GM18519 (cell line): ENCODE measurements at regions not wholly inside any gene's neighbourhood (a gene's known extent, or its start where the extent isn't known, plus 50 kb on each side); places are given as distances from the start of the nearest gene placed in this dataset.
"Not testable (repeated sequence)": the region's sequence is repeated elsewhere in the genome, so short reads cannot be mapped to it uniquely, and the experiment has no call there.

ENCODE experiments used
- ATAC-seq: cut with Tn5 transposase; IDR thresholded peaks from one replicate; pipeline ENCODE4 v1.9.1; 2021; ENCODE audit warnings: mild to moderate bottlenecking, moderate library complexity; ENCODE audit not compliant: unreplicated experiment, low FRiP score

DNA sequence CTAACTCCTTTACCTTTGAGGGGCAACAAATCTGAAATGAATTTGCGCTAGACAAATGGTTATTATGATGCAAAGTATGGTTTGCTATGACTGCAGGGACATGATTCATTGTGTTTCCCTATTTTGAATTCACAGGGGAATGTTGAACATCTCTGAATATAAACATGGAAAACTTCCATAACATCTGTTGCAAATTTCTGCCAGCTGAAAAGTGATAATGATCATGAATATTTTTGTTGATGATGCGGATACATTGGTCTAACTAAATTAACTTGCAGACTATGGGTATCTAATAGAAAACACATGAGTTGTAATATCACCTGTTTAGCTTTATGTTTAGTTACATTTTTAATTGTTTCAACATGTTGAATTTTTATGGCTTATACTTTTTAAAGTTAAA lies 1325.5 kb downstream of the REEP3 start:
- no peak for ATAC-seq

DNA sequence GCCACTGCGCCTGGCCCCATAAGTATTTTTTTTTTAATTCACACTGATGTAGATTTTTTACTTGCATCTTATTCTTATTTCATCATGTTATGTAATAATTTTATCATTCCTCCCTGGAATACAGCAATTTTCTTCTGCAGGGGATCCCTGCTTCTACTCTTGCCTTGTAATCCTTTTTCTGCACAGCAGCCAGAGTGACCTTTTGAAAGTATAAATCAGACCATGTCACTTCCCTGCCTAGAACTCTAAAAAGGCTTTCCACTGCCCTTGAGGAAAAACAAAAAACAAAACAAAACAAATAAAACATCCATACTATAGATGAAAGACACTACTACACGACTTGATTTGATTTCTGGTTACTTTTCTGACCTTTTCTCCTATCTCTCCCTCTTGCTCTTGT lies 1334.7 kb downstream of the REEP3 start:
- ATAC-seq, result no peak

DNA sequence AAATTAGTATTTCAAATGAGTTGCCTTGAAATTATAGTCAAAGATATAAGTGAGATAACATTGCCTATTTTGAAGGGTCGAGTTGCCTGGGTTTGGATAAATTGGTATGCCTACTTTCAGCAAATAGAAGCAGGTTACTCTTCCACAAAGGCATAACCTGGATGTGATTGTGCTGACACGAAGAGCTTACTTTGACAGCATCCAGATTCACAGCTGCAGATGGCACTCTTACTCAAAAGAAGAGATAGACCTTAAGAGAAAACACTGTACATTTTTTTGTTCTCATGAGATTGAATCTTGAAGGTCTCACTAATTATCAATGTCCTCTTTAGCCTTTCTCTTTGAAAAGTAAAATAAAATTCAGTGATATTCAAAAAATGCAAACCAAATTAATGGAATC lies 1338.7 kb downstream of the REEP3 start:
- ATAC-seq, result no peak

DNA sequence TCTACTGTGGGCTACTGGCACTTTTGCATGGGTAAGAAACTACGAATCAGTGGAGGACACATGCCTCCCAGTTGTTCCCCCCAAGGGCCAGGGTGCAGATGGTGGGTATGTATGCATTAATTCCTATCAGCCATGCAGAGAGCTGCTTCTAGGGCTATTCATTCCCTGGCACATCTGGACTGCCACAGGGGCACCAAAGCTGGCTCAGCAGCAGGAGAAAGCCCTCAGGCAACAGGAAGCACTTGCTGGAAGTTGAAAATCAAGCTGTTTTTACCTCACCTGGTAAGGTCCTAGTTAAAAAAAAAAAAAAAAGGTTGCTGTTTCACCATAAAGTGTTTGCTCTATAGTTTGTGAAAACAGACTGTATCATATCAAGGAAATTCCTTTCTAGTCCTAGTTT lies 1342.6 kb downstream of the REEP3 start:
- ATAC-seq, result no peak

DNA sequence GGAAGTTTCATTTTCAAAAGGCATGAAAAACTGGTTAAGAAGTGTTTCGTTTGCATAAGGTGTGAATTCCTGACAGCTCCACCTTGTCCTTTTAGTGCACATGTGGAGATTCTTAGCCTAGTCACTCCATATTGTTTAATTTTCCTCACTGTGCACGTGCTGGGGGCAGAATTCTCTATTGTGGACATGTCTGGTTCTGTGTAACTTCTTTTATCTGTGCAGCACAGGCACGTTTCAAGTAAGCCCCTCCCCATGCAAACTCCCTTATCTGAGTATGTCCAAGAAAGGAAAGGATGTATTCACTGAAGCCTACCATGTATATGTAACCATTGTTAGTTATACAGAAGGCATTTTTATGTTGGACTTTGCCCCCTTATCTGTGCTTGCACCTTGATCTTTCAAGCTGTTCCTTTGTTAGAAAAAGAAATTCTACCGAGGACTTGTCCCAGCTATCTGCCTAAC lies 1346.3 kb downstream of the REEP3 start:
- ATAC-seq, result no peak

DNA sequence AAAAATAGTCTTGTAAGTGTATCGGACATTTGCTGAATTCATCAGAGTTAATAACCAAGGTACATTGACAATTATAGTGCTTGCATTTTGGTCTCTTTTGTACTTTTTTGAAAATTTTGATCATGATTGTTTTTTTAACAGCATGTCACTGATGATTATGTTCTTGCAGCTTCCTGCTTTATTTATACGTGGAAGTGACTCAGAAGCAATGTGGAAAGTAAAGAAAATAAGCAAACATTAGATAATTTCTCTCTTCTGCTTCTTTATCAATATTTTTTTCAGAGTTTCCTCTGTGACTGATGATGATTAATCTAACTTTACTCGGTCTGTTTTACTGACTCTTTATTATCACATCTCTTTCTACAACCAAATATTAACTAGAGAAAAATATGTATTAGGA lies 1351.9 kb downstream of the REEP3 start:
- ATAC-seq, result no peak

DNA sequence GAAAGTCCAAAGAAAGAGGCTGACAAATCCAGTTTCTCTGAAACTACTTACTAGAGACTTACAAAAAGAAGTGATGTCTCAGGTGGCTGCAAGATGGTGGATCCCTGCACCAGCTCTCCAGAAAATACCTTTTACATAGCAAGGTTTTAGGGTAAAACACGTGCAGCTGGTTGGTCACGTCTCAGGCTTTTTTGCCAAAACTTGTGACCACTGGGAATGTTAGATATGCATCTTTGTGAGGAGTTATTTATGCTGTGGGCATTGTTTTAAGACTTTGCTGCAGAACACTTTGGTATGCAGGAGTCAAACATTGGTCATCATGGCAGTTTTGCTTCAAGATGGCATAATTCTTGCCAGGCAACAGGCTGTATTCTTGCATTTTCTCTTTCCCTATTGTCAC lies 1352.8 kb downstream of the REEP3 start:
- no peak for ATAC-seq

DNA sequence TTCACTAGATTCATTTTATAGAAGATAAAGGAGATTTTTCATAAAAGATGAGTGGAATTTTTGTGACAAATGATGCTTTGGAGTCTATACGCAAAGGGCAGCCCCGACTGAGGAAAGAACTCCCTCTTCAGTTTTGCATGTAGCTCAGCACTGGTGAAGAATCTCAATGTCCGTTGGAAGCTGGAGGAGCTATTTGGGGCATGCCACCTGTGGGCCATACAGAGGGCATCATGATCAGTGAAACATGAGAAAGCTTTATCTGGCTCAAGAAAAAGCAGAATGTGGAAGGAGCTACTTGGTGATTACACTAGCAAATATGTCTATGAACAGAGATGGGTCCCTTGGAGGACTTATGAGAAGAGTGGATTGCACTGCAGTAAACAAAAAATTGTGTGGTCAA lies 1359.3 kb downstream of the REEP3 start:
- no peak for ATAC-seq

DNA sequence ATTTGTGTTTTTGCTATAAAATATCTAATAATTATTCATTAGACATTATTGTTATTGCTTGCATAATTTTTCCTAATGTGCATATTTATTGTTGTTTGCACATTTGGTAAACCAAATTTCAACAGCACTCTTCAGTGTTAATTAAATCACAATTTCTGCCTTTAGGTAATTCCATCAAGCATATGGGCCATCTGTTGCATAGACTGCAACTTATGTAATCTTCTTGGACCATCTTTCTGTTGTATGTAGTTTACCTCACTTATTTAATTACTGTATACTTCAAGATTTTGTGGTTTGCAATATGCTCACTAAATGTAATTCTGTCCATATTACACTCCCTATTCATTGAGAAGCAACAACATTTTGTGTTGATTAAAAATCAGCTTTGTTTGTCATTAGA lies 1360.1 kb downstream of the REEP3 start:
- ATAC-seq, result no peak

DNA sequence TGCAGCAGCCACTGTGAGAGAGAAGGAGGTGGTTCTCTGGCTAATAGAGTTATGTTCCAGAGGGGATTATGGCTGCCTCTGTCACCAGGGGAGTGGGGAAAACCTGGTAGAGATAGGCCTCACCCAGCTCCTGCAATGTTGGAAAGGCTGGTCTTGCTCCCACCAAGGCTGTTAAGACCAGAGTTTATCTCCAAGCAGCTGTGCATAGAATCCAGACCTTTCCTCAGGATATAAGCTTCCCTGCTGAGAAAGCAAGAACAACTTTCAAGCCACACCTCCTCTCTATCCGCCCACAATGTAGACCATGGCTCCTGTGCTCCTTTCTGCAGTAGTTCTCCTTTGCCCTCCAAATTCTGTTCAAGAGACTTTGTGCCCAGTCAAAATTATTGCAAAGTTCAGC lies 1375.4 kb downstream of the REEP3 start:
- no peak for ATAC-seq

DNA sequence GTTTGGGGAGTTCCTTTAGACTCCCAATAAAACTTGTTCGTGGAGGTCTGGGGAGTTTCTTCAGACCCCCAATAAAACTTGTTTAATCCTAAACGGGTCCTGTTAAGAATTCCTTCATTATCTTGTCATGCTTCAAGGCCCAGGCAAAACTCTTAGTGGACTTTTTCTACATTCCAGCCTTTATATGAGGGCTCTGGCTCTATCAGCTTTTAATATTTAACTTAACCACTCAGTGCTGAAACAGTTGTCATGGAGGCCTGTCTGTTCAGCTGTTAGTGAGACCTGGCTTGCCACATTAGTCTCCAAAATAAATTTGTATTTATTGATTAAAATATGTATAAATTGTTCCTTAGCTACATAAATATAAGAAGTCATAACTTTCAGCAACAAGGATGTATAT lies 1385.1 kb downstream of the REEP3 start:
- ATAC-seq, result not testable (repeated sequence)

DNA sequence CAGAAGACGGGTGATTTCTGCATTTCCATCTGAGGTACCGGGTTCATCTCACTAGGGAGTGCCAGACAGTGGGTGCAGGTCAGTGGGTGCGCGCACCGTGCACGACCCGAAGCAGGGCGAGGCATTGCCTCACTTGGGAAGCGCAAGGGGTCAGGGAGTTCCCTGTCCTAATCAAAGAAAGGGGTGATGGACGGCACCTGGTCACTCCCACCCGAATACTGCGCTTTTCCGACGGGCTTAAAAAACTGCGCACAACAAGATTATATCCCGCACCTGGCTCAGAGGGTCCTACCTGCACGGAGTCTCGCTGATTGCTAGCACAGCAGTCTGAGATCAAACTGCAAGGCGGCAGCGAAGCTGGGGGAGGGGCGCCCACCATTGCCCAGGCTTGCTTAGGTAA lies 1403.1 kb downstream of the REEP3 start:
- not testable (repeated sequence) for ATAC-seq

DNA sequence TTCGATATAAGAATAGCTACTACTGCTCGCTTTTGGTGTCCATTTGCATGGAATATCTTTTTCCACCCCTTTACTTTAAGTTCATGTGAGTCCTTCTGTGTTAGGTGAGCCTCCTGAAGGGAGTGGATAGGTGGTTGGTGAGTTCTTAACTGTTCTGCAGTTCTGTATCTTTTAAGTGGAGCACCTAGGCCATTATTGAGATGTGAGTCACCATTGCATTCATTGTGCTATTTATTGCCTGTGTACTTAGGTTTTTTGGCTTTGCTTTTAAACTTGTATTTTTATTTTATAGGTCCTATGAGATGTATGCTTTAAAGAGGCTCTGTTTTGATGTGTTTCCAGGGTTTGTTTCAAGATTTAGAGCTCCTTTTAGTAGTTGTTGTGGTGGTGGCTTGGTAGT lies 1430.8 kb downstream of the REEP3 start:
- no peak for ATAC-seq

DNA sequence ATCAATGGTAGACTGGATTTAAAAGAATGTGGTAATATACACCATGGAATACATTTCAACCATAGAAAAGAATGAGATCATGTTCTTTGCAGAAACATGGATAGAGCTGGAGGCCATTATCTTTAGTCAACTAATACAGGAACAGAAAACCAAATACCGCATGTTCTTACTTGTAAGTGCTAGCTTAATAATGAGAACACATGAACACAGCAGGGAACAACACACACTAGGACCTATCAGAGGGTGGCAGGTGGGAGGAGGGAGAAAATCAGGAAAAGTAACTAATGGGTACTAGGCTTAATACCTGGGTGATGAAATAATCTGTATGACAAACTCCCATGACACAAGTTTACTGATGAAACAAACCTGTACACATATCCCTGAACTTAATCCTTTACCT lies 1435.2 kb downstream of the REEP3 start:
- no peak for ATAC-seq

DNA sequence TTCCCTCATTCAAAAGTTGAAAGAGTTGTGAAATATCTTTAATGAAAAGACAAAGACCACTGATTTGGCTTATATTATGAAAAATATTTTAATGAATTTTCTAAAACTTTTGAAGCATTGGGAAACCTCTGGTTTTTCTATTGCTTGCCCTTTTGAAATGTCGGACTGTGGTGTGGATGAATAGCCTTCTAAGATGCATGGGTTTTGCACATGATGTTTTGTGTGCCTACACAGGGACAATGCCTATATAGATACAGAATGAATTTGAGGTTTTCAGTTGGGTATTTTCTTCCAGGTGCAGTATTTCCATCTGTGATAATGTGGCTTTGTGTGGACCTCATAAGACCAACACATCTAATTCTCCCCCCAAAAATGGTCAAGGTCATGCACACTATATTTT lies 1437.9 kb downstream of the REEP3 start:
- no peak for ATAC-seq

DNA sequence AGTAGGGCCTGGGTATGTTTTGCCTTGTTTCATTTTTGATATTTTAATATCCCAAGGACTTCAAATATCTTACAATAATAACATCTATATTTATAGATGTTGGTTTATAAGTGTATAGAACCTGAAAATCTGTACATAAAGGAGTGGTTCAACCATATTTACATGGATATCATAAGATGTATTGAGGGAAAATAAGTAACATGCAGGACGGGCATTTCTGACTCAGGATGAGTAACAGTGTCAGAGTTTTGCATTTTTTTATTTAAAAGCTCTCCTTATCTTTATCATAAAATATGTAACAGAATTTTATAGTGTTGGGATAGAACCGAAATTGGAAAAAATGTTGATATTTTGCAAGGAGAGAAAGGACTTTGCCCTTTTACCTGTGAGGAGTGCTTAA lies 1438.7 kb downstream of the REEP3 start:
- no peak for ATAC-seq

DNA sequence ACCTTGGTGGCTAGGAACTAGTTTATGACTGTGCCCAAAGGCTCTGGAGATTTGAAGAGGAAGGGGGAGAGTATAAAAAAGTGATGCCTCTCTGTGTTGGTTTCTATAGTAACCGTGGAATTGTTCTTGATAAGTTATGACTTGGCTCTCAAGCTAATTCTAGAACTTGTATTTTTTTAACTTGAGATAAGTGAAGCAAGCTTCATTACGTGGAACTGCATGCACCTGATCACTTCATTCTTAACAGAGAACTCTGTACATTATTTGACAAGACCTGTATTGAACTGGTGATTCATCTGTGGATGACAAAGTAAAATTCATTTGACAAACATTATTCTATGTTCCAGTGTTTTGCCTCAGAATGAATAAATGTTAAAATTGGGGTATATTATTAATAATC lies 1452.2 kb downstream of the REEP3 start:
- ATAC-seq, result no peak

DNA sequence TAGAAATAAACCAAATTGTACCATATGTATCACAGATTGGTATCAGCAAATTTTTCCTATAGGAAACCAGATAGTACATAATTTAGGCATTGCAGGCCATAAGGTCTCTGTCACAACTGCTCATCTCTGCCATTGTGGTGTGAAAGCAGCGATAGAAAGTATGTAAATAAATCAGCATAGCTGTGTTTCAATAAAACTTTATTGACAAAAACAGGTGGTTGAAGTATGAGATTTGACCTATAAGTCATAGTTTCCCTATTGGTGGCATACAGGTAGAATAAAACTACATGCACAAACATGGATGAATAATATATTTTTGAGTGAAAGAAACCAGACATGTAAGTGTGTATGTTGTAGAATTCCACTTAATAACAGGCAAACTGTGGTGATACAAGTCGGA lies 1454.9 kb downstream of the REEP3 start:
- ATAC-seq, result no peak

DNA sequence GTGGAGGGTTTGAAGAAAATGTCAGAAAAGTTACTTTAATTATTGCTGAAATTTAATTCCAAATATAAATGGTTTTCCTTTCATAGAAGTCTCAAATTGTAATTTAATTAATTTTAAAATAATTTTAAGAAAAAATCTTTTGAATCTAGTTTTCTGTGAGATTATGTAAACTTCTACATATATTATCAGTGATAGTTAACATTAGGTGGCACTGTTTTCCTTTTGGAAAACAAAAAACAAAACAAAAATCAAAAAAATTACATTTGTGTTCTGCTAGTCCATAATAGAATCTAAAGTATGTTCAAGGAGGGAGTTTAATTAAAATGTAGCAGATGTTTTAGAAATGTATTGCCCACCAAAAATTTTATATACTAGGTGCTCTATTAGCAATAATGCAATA lies 1456.7 kb downstream of the REEP3 start:
- no peak for ATAC-seq

DNA sequence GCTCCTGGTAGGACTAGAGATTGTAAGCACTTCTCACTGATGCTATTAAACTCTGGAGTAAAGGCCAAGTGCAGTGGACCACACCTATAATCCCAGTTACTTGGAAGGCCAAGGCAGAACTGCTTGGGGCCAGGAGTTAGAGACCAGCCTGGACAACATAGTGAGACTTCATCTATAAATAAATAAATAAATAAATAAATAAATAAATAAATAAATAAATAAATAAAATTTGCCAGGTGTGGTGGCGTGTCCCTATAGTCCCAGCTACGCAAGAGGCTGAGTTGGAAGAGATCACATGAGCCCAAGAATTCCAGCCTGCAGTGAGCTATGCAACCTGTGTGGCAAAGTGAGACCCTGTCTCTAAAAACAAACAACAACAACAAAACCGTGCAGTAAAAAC lies 1475.7 kb downstream of the REEP3 start:
- ATAC-seq, result no peak

DNA sequence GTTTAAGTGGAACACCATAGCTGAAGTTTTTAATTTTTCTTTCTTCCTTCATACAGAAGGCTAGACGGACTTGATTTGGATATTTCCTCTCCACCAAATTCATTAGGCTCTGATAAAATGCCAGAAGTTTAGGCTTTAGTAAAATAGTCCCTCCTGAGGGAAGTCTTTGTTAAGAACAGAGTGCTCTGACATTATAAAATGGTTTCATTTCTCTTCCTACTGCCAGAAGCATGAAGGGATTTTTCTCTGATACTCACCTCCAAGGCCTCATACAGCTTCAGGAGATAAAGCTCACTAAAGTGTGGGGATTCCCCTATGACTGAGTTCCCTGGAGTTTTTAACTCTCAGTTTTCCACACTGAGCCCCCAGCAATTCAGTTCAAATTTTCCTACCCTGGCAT lies 1489.6 kb downstream of the REEP3 start:
- ATAC-seq, result no peak

DNA sequence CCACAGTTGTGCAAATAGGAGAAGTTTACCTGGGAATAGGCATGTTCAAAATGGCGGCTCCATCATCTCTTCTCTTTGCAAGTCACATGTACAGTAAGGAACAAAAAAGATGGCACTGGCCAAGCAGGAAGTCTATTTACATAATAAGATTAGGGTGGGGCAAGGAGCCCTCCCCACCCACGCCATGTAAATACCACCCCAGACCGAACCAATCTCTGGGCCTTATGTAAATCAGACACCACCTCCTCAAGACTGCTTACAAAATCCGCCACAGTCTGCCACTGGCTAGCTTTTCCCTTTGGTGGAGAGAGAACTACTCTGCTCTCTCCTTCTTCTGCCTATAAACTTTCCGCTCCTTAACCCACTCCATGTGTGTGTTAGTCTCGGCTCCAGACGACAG lies 1496.3 kb downstream of the REEP3 start:
- ATAC-seq, result no peak

DNA sequence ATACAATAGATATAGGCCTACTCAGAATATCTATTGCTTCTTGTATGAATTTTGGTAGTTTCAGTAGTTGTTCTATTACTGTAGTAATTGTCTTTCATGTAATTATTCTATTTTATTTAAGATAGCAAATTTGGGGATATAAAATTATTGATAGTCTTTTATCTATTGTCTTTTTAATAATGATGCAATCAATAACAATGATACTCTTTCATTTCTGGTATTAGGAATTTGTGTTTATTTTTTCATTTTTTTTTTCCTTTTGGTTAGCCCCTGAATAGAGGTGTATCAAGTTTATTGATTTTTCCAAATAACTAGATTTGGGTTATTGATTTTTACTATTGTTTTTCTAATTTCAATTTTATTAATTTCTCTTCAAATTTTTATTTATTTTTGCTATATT lies 1503.7 kb downstream of the REEP3 start:
- no peak for ATAC-seq

DNA sequence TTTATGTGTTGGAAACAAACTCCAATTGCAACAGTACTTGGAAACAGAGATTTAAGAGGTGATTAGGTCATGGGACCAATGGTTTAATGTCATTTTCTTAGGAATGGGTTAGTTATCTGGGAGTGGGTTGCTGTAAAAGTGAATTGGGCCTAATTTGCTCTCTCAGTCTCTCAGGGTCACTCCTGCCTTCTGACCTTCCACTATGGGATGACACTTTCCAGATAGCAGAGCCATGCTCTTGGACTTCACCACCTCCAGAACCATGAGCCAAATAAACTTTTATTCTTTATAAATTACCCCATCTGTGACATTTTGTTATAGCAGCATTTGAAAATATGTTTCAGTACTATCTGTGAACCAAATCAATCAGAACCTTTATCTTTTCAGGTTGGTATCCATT lies 1509.1 kb downstream of the REEP3 start:
- no peak for ATAC-seq
